ENCODE measurements at regions not wholly inside any gene's neighbourhood (a gene's known extent, or its start where the extent isn't known, plus 50 kb on each side); places are given as distances from the start of the nearest gene placed in this dataset.
"Not testable (repeated sequence)": the region's sequence is repeated elsewhere in the genome, so short reads cannot be mapped to it uniquely, and the experiment has no call there.

DNA sequence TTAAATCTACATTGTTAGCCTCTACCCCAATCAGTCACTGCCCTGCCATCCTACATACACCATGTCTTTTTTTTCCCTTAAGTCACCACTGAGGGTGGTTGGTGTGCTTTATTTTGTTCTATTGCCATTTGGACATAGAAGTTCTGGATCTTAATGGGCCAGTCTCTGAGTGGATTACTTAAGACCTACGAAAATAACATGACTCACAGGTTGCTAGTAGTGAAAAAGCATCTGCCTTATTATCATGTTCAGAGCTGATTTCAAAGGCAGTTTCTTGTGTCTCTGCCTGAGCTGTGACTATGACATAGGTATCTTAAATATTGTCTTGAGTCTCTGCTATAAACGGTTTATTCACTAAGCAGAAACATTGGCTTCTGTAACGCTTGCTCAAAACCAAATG, 410.8 kb downstream of the MDFIC start:
- no peak for DNase-seq

DNA sequence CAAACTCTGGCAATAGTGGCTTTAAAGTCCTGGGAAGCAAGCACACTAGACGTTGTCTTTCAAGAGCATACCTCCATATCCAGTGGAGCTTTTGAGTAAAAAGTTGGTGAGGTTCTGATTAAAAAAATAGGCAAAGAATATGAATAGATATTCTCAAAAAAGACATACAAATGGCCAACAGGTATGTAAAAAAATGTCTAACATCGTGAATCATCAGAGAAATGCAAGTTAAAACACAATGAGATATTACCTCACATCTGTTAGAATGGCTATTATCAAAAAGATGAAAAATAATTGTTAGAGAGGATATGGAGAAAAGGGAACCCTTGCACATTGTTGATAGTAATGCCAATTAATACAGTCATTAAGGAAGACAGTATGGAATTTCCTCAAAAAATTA, 407.1 kb downstream of the MDFIC start:
- DNase-seq = no peak

DNA sequence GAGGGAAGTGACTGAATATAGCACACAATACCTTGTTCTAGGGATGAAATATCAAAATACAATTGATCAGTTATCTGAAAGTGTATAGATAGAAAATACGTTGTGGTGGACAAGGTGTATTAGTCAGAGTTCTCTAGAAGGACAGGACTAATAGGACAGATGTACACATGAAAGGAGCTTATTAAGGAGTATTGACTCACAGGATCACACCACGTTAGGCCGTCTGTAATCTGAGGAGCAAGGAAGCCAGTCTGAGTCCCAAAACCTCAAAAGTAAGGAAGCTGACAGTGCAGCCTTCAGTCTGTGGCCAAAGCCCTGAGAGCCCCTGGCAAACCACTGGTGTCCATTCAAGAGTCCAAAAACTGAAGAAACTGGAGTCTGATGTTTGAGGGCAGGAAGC, 406.1 kb downstream of the MDFIC start:
- no peak for DNase-seq

DNA sequence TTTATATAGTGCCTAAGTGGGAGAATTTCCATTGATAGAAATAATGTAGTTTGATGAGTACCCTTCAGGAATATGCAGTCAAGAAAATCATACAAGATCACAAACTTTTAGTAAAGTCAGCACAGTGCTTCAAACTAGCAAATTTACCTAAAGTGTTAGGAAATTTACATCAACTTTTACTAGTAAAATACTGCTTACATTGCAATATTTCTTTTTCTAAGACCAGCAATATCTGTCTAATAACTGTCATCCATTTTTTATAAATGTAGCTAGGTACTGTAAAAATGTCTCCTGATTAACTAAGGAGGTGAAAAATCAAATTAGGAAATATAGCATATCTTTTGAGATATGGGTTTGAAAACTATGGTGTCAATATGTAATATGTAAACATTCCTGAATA, 405.4 kb downstream of the MDFIC start:
- no peak for DNase-seq

DNA sequence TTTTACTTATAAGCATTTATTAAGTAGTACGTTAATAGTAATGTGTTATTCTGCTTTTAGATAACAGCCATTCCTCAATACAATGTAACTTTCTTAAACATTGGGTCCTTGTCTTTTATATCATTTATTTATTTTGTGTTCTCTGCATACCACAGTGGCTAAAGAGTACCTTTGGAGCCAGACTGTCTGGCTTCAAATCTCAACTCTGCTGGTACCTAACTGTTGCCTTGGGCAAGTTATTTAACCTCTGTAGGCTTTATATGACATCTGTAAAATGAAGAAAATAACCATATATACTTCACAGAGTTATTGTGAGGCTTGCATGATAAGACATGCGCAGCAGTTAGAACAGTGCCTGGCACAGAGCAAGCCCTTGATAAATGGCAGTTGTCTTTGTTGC, 397.6 kb downstream of the MDFIC start:
- DNase-seq = no peak

DNA sequence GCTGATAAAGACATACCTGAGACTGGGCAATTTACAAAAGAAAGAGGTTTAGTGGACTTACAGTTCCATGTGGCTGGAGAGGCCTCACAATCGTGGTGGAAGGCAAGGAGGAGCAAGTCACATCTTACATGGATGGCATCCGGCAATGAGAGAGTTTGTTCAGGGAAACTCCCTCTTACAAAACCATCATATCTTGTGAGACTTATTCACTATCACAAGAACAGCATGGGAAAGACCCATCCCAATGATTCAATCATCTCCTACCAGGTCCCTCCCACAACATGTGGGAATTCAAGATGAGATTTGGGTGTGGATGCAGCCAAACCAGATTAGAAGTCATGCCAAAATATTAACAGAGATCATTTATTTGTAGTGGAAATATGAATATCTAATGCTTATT, 388.4 kb downstream of the MDFIC start:
- DNase-seq = not testable (repeated sequence)

DNA sequence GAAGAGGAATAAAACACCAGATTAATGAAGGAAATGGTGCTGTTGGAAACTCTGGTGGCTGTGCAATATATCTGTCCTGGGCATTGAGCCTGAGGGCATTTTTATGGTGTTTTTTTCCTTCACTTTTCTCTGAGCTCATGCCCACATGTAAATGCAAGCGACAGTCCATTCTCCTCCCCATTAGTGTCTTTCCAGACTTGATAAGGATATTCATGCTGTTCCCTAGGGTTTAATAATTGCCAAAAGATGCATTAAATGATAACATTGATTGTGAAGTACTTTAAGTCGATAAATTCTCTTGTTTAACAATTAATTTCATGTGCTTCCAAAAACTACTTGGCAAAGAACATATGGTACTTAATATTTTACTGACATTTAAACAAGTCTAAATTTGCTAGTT, 384.7 kb downstream of the MDFIC start:
- DNase-seq = no peak

DNA sequence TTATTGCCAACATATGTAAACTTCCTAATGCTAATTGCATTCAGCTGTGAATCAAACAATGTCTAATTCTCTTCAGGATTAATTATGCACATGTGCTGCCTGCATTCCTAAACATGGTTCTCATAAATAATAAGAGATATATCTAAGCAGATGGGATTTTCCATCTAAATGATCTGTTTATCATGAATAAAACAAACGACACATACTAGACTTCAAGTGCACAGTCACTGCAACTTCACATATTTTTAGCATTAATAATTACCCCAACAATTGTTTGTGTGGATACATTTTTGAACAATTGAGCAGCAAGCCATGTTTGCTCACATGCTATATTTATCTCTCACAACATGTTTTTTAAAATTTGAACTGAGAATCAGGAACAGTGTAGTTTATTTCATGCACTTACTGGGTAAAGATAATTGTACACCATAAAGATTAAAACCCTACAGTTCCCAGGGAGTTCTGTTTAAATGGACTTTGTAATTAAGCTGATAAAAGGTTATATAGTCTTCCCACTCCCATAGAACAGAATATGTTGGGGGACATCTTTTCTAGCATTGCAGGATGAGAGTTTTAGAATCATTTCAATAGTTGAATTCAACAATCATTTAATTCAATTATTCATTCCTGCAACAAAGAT, 378.5 kb downstream of the MDFIC start:
- no peak for DNase-seq

DNA sequence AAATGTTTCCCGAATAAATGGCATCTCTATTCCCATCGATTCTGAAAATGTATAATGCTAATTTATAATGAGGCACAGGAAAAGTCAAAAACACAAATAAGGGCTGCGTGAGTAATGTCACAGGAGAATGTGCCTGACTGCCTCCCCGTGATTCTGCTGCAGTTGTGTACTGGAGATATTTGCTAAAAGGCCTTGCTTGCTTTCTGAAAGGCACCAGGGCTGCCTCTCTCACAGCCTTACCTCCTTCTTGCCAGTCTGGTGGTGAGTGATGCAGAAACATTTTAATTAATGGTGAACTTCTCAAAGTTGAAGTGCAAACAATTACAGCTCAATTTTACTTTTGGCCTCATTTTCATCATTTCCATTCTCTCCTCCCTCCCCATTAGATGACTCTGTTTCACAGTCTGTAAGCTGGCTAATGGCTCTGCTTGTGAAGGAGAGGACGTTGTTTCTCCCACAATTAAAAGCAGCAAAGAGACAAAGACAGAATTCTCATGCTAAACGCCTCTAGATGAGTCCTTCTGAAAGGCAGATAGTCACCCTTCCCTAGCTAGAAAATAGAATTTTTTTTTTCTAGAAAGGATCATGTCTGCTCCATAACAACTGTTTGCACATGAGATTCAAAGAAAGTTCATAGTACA, 377.6 kb downstream of the MDFIC start:
- no peak for DNase-seq

DNA sequence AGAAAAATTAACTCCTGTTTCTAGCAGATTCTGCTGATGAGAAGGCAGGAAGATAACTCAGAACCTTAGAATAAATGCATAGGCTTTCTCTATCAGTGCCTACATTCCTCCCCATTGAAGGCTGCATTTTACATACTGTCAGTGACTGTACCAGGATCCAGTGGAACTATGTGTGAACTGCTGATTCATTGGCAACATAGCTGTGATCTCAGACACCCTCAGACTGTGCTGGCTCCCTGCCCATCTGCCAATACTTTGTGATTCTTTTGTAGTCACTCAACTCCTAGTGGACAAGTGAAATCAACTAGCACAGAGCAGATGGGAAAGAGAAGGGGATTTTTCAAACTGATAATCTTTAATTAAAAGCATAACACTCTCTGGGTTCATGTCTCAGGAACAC, 375.8 kb downstream of the MDFIC start:
- no peak for DNase-seq

DNA sequence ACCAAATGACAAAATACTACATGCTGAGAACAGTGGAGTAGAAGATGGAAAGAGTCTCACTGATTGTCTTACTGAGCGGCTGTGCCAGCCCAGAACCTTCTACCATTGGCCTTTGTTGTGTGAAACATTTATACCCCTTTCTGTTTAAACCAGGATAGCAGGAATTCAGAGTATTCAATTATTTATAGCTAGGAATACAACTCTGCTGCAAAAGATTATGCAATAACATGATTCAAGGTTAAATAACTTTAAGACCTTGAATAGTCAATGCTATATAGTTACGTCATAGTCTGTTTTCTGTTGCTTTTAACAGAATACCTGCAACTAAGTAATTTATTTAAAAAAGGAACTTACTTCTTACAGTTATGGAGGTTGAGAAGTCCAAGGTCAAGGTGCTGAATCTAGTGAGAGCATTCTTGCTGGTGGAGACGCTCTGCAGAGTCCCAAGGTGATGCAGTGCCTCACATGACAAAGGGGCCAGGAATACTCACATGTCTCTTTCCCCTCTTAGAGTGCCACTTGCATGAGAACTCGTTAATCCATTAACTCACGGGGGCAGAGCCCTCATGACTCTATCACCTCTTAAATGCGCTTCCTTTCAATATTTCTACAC, 371.8 kb downstream of the MDFIC start:
- DNase-seq = no peak

DNA sequence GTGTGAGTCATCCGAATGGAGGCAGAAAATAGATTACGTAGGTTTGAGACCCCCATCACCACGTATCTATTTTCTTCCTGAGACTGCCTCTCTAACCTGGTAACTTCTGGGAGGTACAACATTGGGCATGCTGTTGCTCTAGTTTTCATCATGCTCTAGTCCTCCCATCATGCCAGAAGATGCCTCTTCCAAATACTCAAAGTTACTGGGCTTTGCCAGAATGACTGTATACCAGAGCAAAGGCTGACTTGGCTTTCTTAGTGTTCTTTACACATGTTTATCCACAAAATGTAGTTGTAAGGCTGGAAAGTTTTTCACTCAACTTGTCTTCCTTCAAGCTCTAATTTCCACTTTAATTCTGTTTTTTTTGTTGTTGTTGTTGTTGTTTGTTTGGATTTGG, 370.5 kb downstream of the MDFIC start:
- DNase-seq = no peak

DNA sequence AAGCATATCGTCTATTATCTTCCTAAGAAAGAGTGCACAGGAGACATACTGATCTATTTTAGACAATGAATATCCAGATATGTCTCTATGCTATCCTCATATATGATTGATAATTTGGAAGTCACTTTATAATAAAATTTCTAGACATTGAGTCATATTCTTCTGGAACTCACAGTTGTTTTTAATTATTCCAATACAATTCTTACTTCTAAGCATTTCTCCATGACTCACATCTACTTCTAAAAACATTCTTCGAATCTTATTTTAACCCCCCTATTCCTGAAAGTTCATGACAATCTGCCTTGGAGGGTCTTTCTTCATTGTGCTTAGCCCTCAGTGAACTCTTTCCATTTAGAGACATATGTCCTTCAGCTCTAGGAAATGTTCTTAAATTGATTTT, 368.1 kb downstream of the MDFIC start:
- DNase-seq = no peak

DNA sequence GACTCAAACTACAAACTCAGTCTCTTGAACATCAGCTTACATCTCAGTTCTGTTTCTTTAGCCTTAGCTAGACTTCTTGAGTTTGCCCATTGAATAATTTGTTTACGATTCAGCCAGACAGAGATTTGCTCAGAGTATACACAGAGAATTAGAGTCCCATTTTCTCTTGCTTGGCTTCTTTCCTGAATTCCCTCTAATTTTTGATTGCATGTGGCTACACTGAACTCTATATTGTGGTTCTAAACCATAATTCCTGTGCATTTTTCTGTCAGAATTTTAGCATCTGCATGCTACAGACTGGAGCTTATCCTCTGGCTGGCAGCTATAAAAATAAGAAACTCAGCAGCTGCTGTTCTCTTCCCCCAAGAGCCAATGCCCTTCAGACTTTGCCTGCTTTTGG, 354.9 kb downstream of the MDFIC start:
- no peak for DNase-seq

DNA sequence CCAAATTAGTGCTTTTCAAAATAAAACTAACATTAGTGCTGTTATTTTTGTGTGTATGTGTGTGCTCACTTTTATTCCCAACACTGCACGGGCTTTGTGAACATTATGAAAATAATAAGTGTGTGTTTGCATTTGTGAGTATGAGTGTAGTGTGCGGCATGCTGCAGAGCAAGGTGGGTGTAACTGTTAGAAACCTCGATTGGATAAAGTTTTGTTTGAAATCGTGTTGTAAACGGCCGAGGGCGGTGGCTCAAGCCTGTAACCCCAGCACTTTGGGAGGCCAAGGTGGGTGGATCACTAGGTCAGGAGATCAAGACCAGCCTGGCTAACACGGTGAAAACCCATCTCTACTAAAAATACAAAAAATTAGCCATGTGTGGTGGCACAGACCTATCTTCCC, 352.0 kb downstream of the MDFIC start:
- DNase-seq = not testable (repeated sequence)

DNA sequence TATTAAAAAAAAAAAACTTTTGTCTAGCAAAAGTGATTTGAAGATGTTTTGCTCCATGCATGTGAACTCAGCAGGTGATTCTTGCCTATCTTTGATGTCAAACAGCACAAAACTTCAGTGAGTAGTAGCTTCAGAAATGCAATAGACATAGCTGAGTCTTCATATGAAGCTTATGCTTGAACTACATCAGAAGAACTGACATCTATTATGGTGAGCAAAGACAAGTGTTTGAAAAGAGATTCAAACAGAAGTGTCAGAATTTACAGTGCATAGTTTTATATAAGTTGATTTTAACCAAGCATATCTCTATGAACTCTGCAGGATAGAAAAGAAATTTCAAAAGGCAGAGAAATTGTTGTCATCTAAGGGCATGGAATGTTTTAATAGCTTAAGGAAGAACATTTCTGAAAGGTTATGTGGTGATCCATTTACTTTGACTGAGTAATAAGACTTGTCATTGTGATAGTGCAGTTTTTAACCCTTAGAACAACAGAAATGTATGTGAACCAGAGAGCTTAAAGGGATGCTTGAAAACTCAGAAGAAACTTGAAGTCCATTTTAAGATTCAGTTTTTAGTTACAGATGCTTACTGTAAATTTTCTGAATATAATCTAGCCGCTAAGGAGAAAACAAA, 351.4 kb downstream of the MDFIC start:
- no peak for DNase-seq

DNA sequence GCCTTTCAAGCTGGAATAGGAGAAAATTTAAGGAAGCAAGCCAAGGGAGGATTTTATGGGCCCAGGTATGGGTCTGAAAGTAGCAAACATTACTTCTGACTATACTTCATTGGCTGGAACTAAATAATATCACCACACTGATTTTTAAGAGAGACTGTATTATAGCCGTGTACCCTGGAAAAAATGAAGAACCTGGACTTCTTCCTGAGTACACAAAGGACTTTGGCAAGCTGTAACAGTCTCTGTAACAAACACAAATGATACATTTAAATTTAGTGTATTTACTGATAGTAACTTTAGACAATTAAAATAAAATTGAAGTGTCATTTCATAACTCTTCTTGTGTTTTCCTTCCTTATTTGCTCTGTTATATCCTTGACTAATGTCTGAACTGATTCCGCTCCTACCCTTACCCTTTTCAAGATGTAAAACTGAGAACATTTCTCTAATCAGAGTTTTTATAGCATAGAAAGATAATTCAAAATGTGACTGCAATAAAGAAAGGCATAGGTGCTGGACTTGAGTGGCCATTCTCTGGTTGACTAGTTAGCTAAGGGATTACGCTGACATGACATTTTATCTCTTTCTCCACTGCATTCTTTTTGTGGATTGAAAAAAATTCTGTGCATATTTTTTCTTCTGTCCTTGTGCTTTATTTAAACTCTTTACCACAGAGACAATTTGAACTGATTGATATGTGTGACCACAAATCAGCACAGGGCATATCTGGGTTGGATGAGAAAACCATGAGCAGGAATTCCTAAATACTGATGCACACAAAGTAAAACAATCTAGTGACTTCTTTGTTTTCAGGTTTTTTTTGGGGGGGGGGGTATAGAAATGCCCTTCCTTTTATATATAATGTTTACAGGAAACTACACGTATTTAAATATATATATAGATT, 349.7 kb downstream of the MDFIC start:
- DNase-seq = no peak

DNA sequence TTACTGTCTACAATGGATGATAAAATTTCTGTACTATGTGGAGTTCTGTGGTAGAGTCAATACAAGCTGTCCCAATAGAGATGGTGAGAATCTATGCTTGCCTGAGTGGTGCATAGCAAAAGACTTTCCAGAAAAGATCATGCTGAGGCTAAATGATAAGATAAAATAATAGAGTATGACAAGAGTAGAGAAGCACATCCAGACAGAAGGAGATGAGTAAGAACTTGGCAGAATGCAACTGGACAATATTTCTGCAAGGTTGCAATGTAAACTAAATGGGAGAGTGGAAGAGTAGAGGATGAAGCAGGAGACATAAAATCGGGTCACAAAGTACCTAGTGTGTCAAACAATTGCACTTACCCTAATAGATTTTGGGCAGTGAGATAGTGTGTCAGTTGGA, 347.6 kb downstream of the MDFIC start:
- no peak for DNase-seq

DNA sequence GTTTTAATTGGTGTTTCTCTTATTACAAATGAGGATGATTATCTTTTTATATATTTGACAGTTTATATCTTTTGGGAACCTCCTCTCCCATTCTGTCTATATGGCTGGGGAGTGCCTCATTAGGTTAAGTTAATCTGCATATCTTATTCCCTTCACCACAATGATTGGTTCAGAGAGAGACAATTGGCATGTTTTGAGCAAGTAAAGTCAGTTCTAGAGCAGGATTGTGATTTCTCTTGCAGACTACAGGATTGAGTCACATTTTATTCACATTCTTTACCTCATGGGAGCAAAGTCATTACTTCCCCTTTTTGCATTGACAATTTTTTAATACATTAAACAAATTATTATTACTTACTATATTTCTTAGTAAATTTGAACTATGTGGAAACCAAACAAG, 345.6 kb downstream of the MDFIC start:
- DNase-seq = no peak

DNA sequence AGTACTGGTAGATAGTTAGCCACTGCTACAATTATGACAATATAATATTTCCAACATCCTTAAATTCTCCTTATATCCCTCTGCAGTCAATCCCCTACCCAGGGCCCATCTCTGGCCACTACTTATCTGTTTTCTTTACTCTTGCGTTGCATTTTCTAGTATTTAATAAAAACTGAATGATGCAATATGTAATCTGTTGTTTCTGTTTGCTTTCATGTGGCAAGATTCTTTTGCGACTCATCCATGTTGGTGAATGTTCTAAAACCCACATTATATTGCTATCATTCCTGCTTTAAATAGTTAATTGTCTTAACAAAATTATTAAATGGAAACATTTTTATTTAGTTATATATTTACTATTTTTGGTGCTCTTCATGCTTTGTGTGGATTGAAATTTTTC, 338.5 kb downstream of the MDFIC start:
- DNase-seq = no peak

DNA sequence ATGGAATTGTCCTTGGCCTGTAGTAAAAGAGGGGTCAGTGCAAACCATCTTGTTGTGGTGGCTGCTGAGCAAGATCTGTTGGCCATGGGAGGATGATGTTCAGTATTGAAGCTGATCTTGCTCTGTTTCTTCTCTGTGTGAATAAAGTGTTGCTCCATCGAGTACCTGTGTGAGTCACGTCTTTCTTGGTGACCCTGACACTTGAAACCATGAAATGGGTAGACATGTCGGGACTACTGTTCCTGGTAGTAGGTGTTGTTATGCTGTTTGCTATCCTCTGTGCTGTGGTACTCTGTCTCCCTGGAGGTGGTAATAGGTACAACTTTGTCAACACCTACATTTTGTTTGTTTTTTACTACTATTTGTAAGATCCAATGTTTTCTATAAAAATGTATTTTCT, 330.6 kb downstream of the MDFIC start:
- DNase-seq = no peak

DNA sequence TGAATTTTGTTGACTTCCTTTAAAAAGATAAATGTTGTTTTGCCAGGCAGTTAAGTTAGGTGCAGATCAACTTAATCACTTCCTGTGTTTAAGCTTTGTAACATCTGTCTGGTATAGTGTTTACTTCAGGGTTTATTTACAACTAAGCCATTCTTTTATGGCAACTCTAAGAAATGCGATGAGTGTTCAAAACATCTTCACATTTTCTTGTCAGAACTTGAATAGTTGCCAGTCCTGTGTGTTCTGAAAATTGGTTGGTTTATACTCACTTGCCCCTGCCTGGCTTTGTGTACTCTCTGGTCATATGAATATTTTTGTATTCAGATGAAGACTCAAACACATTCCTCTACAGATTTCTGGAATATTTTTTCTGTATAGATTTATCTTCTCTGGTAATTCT, 327.2 kb downstream of the MDFIC start:
- no peak for DNase-seq

DNA sequence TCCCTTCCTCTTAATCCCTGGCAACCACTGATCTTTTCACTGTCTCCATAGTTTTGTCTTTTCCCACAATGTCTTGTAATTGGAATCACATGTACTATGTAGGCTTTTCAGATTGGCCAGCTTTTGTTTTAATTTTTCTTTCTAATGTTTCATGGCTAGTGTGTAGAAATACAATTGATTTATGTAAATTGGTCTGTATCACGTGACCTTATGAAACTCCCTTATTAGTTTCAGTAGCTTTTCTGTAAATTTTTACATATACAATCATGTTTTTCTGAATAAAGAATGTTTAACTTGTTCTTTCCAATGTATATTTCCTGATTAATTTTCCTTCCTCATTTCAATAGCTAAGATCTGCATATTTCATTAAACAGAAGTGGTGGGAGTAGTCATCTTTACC, 319.3 kb downstream of the MDFIC start:
- no peak for DNase-seq
